ENCODE measurements at regions not wholly inside any gene's neighbourhood (a gene's known extent, or its start where the extent isn't known, plus 50 kb on each side); places are given as distances from the start of the nearest gene placed in this dataset.
"Not testable (repeated sequence)": the region's sequence is repeated elsewhere in the genome, so short reads cannot be mapped to it uniquely, and the experiment has no call there.

GRCh38 chr16:88242312-88243295 lies 140.2 kb upstream of the ZNF469 start:
- TF ChIP-seq HEYL (CRISPR knock-in tag; IDR thresholded peaks at IDR 0.05); NFE2L2 (conservative IDR thresholded peaks at IDR 0.05; ENCODE audit: low read length); PBX3 (IDR thresholded peaks at IDR 0.05); SREBF2 (IDR thresholded peaks at IDR 0.05): not testable (repeated sequence)
- peak; percentile 91 for TF ChIP-seq MAX (IDR thresholded peaks at IDR 0.05)
- peak; percentile 70 to 87; a peak in 3 of 5 replicates for TF ChIP-seq EP300 (IDR thresholded peaks at IDR 0.05)
- peak; percentile 70; the same call in 1 of the 2 replicates for TF ChIP-seq USF2 (IDR thresholded peaks at IDR 0.05)
